ENCODE measurements at regions not wholly inside any gene's neighbourhood (a gene's known extent, or its start where the extent isn't known, plus 50 kb on each side); places are given as distances from the start of the nearest gene placed in this dataset.
"Not testable (repeated sequence)": the region's sequence is repeated elsewhere in the genome, so short reads cannot be mapped to it uniquely, and the experiment has no call there.

GRCh38 chr5:34187441-34187840 is 144.4 kb upstream of the C1QTNF3 start:
- WGBS, 3 donors, result 93 to 96% (median 95%) methylated on average over 2 of the region's 4 CpGs
- H3K27ac ChIP-seq (ENCODE audit: low read depth, low read length), result not testable (repeated sequence)

GRCh38 chr5:34188001-34188822 is 145.2 kb upstream of the C1QTNF3 start:
- WGBS, 3 donors, result 92 to 97% (median 94%) methylated on average over 9 to 10 of the region's 11 CpGs
- not testable (repeated sequence) for H3K27ac ChIP-seq (ENCODE audit: low read depth, low read length)

- 93 to 97% (median 95%) methylated on average over 16 to 19 of the region's 21 CpGs for WGBS, 3 donors
- H3K27ac ChIP-seq (ENCODE audit: low read depth, low read length), result not testable (repeated sequence)
Observed at GRCh38 chr5:34189246-34189645, 146.2 kb upstream of the C1QTNF3 start.

GRCh38 chr5:34189752-34190411 is 146.9 kb upstream of the C1QTNF3 start:
- 97% methylated on average over 16 of the region's 16 CpGs for WGBS, 3 donors
- H3K27ac ChIP-seq (ENCODE audit: low read depth, low read length), result not testable (repeated sequence)

- not testable (repeated sequence) for H3K27ac ChIP-seq (ENCODE audit: low read depth, low read length)
- WGBS, 3 donors, result 97% methylated on average over 14 of the region's 16 CpGs
Observed at GRCh38 chr5:34190466-34190865, 147.5 kb upstream of the C1QTNF3 start.

GRCh38 chr5:34191279-34191744 is 148.3 kb upstream of the C1QTNF3 start:
- 92 to 94% (median 93%) methylated on average over 17 of the region's 17 CpGs for WGBS, 3 donors

GRCh38 chr5:34192064-34192922 is 149.3 kb upstream of the C1QTNF3 start:
- 89 to 90% (median 89%) methylated on average over 26 of the region's 26 CpGs for WGBS, 3 donors
- not testable (repeated sequence) for H3K27ac ChIP-seq (ENCODE audit: low read depth, low read length)

More at GRCh38 chr5:34191279-34191744, 148.3 kb upstream of the C1QTNF3 start:
- not testable (repeated sequence) for H3K27ac ChIP-seq (ENCODE audit: low read depth, low read length)

- H3K27ac ChIP-seq (ENCODE audit: low read depth, low read length), result not testable (repeated sequence)
- 92 to 94% (median 92%) methylated on average over 10 of the region's 13 CpGs for WGBS, 3 donors
Observed at GRCh38 chr5:34192923-34193262, 149.9 kb upstream of the C1QTNF3 start.

GRCh38 chr5:34193297-34193696 is 150.3 kb upstream of the C1QTNF3 start:
- 95 to 97% (median 97%) methylated on average over 7 of the region's 7 CpGs for WGBS, 3 donors
- not testable (repeated sequence) for H3K27ac ChIP-seq (ENCODE audit: low read depth, low read length)

GRCh38 chr5:34193804-34194203 is 150.8 kb upstream of the C1QTNF3 start:
- WGBS, 3 donors, result 53 to 65% (median 60%) methylated on average over 2 of the region's 3 CpGs
- H3K27ac ChIP-seq (ENCODE audit: low read depth, low read length), result not testable (repeated sequence)

- 96 to 98% (median 97%) methylated on average over 6 to 7 of the region's 7 CpGs for WGBS, 3 donors
- not testable (repeated sequence) for H3K27ac ChIP-seq (ENCODE audit: low read depth, low read length)
Observed at GRCh38 chr5:34196091-34196490, 153.1 kb upstream of the C1QTNF3 start.

GRCh38 chr5:34205347-34205746 is 162.3 kb upstream of the C1QTNF3 start:
- 87 to 100% (median 92%) methylated on average over 1 of the region's 1 CpG for WGBS, 3 donors
- H3K27ac ChIP-seq (ENCODE audit: low read depth, low read length), result not testable (repeated sequence)

- WGBS, 3 donors, result 90 to 91% (median 90%) methylated on average over 1 of the region's 1 CpG
Observed at GRCh38 chr5:34217386-34217785, 174.4 kb upstream of the C1QTNF3 start.

GRCh38 chr5:34221329-34222073 is 178.5 kb upstream of the C1QTNF3 start:
- 33 to 67% (median 44%) methylated on average over 3 of the region's 3 CpGs for WGBS, 3 donors

More at GRCh38 chr5:34217386-34217785, 174.4 kb upstream of the C1QTNF3 start:
- not testable (repeated sequence) for H3K27ac ChIP-seq (ENCODE audit: low read depth, low read length)

GRCh38 chr5:34223158-34223557 is 180.1 kb upstream of the C1QTNF3 start:
- 90 to 100% (median 94%) methylated on average over 1 of the region's 3 CpGs for WGBS, 3 donors
- H3K27ac ChIP-seq (ENCODE audit: low read depth, low read length), result not testable (repeated sequence)

More at GRCh38 chr5:34221329-34222073, 178.5 kb upstream of the C1QTNF3 start:
- H3K27ac ChIP-seq (ENCODE audit: low read depth, low read length), result not testable (repeated sequence)

GRCh38 chr5:34230402-34230801 is 187.4 kb upstream of the C1QTNF3 start:
- H3K27ac ChIP-seq (ENCODE audit: low read depth, low read length), result not testable (repeated sequence)
- whole genome bisulfite sequencing, 3 donors, result 98 to 100% (median 100%) methylated on average over 1 of the region's 1 CpG

GRCh38 chr5:34243802-34244201 is 200.8 kb upstream of the C1QTNF3 start:
- H3K27ac ChIP-seq (ENCODE audit: low read depth, low read length), result not testable (repeated sequence)
